RWPE2 (cell line): ENCODE measurements at regions not wholly inside any gene's neighbourhood (a gene's known extent, or its start where the extent isn't known, plus 50 kb on each side); places are given as distances from the start of the nearest gene placed in this dataset.

Experiments
- ATAC-seq: fragments of 200-7000 bp; cut with Tn5 transposase; 3 replicates; pipeline ENCODE4 v1.9.1; 2021; ENCODE audit warnings: low read depth
- DNase-seq: peaks from one replicate; pipeline ENCODE4 v3.0.0-alpha.2; 2020; ENCODE audit warnings: low spot score
- H3K27ac ChIP-seq: fragments of 450-650 bp; 2 replicates; pipeline ENCODE4 v1.5.1; 2017; ENCODE audit warnings: mild to moderate bottlenecking; ENCODE audit not compliant: poor library complexity, severe bottlenecking
- H3K27me3 ChIP-seq: fragments of 250-450 bp; sonication (Bioruptor Pico); 2 replicates; pipeline ENCODE4 v1.5.1; 2021; ENCODE audit warnings: mild to moderate bottlenecking, moderate library complexity; ENCODE audit not compliant: insufficient read depth, poor library complexity, severe bottlenecking
- H3K36me3 ChIP-seq: fragments of 250-450 bp; sonication (Bioruptor Pico); 2 replicates; pipeline ENCODE4 v1.5.1; 2020; ENCODE audit warnings: low read depth, mild to moderate bottlenecking, moderate library complexity
- H3K4me1 ChIP-seq: fragments of 250-450 bp; sonication (Bioruptor Pico); 2 replicates; pipeline ENCODE4 v1.5.1; 2021; ENCODE audit warnings: mild to moderate bottlenecking, moderate library complexity; ENCODE audit not compliant: insufficient read depth, poor library complexity, severe bottlenecking
- H3K4me3 ChIP-seq: fragments of 250-450 bp; sonication (Bioruptor Pico); 2 replicates; pipeline ENCODE4 v1.5.1; 2021; ENCODE audit warnings: mild to moderate bottlenecking, moderate library complexity; ENCODE audit not compliant: severe bottlenecking
- H3K9me3 ChIP-seq: fragments of 250-450 bp; sonication (Bioruptor Pico); 2 replicates; pipeline ENCODE4 v1.5.1; 2021; ENCODE audit warnings: mild to moderate bottlenecking, moderate library complexity; ENCODE audit not compliant: severe bottlenecking
- CTCF ChIP-seq: fragments of 450-650 bp; IDR thresholded peaks from one replicate; pipeline ENCODE4 v1.5.1; 2017; ENCODE audit warnings: mild to moderate bottlenecking, moderate library complexity; ENCODE audit not compliant: poor library complexity, severe bottlenecking

GRCh38 chr12:114764510-114764909 lies 80.5 kb upstream of the TBX3 start:
- Histone ChIP-seq H3K27me3 (no peaks in the 10 kb centered on the region), H3K9me3 (no peaks in the 10 kb centered on the region), H3K36me3 (no peaks in the 10 kb centered on the region), H3K4me1 (peaks cover 8% of the 10 kb centered on the region), H3K4me3 (no peak overlapping the region), H3K27ac (no peak overlapping the region)
- DNase-seq: no peak
- no peak for TF ChIP-seq CTCF
- ATAC-seq: no peak

- ATAC-seq (no peak), DNase-seq (no peak)
- no peak overlapping the region for H3K4me3 ChIP-seq
Measured at GRCh38 chr12:114762490-114763110, 78.6 kb upstream of the TBX3 start.

GRCh38 chr12:114760151-114760877 lies 76.3 kb upstream of the TBX3 start:
- Histone ChIP-seq H3K4me1 (peaks cover 11% of the 10 kb centered on the region), H3K4me3 (no peak overlapping the region), H3K27me3 (no peaks in the 10 kb centered on the region), H3K9me3 (no peaks in the 10 kb centered on the region), H3K36me3 (no peaks in the 10 kb centered on the region), H3K27ac (peak overlapping the region; percentile 30)
- TF ChIP-seq CTCF: no peak
- DNase-seq (no peak), ATAC-seq (peak; percentile 76)

More at GRCh38 chr12:114762490-114763110, 78.6 kb upstream of the TBX3 start:
- no peak for TF ChIP-seq CTCF
- no peaks in the 10 kb centered on the region for H3K36me3 ChIP-seq
- H3K27me3 ChIP-seq: no peaks in the 10 kb centered on the region
- H3K9me3 ChIP-seq: no peaks in the 10 kb centered on the region
- H3K4me1 ChIP-seq: peaks cover 11% of the 10 kb centered on the region
- H3K27ac ChIP-seq: no peak overlapping the region

- Histone ChIP-seq H3K4me3 (no peak overlapping the region), H3K36me3 (no peaks in the 10 kb centered on the region), H3K27me3 (no peaks in the 10 kb centered on the region), H3K9me3 (no peaks in the 10 kb centered on the region), H3K4me1 (peaks cover 11% of the 10 kb centered on the region), H3K27ac (peak overlapping the region; percentile 30)
- ATAC-seq (peak; percentile 25; the same call in 1 of the 3 replicates), DNase-seq (no peak)
- no peak for TF ChIP-seq CTCF
Measured at GRCh38 chr12:114759635-114760034, 75.7 kb upstream of the TBX3 start.
